ENCODE measurements at regions not wholly inside any gene's neighbourhood (a gene's known extent, or its start where the extent isn't known, plus 50 kb on each side); places are given as distances from the start of the nearest gene placed in this dataset.

DNA sequence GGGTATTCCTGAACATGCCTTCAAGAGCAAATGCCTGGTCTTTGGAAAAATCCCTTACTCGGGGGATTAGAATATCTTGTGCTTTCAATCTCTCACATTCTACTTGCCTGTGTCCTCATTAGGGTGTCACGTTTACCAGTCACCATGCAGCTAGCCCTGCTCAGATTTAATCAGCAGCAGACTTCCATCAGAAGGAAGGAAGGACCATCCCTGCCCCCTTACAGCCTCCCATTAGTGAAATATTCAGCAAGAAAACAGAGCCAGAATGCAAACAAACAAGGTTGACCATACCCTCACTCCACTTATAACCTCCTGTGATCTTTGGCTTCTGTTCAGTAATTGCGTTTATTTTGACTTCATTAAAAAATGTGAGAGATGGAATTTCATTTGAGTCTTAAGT lies 208.6 kb downstream of the CXCL12 start:
- Histone ChIP-seq H3K4me3 (no peak overlapping the region), H3K27ac (no peak overlapping the region), H3K36me3 (no peaks in the 10 kb centered on the region), H3K4me1 (peaks cover 0 to 5% (median 0%) of the 10 kb centered on the region in 4 donors), H3K27me3 (no peaks in the 10 kb centered on the region), H3K9me3 (no peaks in the 10 kb centered on the region)
- TF ChIP-seq, protein P1, sequence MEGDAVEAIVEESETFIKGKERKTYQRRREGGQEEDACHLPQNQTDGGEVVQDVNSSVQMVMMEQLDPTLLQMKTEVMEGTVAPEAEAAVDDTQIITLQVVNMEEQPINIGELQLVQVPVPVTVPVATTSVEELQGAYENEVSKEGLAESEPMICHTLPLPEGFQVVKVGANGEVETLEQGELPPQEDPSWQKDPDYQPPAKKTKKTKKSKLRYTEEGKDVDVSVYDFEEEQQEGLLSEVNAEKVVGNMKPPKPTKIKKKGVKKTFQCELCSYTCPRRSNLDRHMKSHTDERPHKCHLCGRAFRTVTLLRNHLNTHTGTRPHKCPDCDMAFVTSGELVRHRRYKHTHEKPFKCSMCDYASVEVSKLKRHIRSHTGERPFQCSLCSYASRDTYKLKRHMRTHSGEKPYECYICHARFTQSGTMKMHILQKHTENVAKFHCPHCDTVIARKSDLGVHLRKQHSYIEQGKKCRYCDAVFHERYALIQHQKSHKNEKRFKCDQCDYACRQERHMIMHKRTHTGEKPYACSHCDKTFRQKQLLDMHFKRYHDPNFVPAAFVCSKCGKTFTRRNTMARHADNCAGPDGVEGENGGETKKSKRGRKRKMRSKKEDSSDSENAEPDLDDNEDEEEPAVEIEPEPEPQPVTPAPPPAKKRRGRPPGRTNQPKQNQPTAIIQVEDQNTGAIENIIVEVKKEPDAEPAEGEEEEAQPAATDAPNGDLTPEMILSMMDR (IDR thresholded peaks at IDR 0.05): no peak
- TF ChIP-seq POLR2AphosphoS5 (IDR thresholded peaks at IDR 0.05): no peak
- in situ Hi-C loops (cut with MboI; ENCODE audit: low pct_ligation_motif_present in 1 of 4, low pct_unique_long_range_greater_than_20kb in 1 of 4, low sequenced_read_pairs in 3 of 4) (no loop called here), intact Hi-C loops (cut with DNase I; ENCODE audit: low total_unique reads) (no loop called here)
- DNase-seq: no peak
- WGBS, 2 donors (ENCODE audit: low coverage in 1 of 2): 56 to 57% methylated on average over 3 of the region's 3 CpGs

DNA sequence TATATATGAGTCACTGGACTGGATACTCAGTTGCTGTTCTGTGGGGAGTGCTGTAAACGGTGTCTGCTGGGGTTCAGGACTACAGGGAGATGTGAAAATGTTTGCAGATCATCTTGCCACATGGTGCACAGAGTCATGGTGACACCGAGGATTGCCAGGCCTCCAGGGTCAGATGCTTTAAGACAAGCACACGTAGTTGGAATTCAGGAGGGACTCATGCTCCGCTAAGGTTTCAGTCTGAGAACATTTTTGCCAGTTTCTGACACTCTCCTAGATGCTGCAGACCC lies 211.3 kb downstream of the CXCL12 start:
- DNase-seq: no peak
- no peaks in the 10 kb centered on the region for H3K27me3 ChIP-seq

DNA sequence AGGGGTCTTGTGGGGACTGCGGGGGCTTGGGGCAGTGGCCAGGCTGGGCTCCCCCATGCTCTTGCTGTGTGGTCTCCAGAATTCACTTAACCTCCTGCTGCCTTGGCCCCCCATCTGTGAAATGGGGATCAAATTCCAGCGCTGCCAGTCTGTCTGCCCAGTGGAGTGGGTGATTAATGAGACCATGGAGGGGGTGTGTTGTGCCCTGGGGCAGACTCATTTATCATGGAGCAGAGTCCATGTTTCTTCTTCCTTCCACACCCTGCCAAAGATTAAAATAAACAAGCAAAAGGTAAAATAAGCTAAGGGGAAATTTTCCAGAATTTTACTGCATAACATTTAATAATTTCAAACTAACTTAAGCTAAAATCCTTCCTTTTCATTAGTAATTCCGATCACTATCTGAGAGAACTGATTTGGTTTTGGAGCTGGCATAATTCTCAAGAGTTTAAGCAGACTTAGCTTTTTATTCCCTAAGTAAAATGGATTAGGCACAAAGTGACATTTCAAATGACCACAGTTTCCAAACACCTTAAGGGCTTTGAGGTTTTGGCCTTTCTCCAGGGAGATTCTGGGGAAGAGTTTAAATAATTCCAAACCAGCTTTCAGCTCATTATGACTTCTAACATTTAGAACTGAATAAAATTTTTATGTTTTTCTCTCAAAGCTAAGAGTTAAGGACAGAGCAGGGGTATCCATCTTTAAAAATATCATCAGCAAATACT lies 211.9 kb downstream of the CXCL12 start:
- 50 to 67% methylated on average over 1 to 3 of the region's 3 CpGs for WGBS, 2 donors (ENCODE audit: low coverage in 1 of 2)
- no peaks in the 10 kb centered on the region for H3K9me3 ChIP-seq
- no peaks in the 10 kb centered on the region for H3K27me3 ChIP-seq
- H3K4me3 ChIP-seq: no peak overlapping the region
- H3K27ac ChIP-seq: no peak overlapping the region
- intact Hi-C loops (cut with DNase I; ENCODE audit: low total_unique reads): no loop called here
- TF ChIP-seq POLR2AphosphoS5 (IDR thresholded peaks at IDR 0.05): no peak
- TF ChIP-seq, protein P1 (IDR thresholded peaks at IDR 0.05): no peak
- TF ChIP-seq EP300 (IDR thresholded peaks at IDR 0.05; ENCODE audit: low read depth): no peak
- TF ChIP-seq POLR2A (IDR thresholded peaks at IDR 0.05): no peak
- no peaks in the 10 kb centered on the region for H3K36me3 ChIP-seq
- no peak for DNase-seq
- in situ Hi-C loops (cut with MboI; ENCODE audit: low pct_ligation_motif_present in 1 of 4, low pct_unique_long_range_greater_than_20kb in 1 of 4, low sequenced_read_pairs in 3 of 4): no loop called here
- H3K4me1 ChIP-seq: peaks cover 0 to 5% (median 0%) of the 10 kb centered on the region in 4 donors

More for the DNA sequence above, 211.3 kb downstream of the CXCL12 start:
- Histone ChIP-seq H3K4me1 (peaks cover 0 to 5% (median 0%) of the 10 kb centered on the region in 4 donors), H3K27ac (no peak overlapping the region), H3K9me3 (no peaks in the 10 kb centered on the region), H3K36me3 (no peaks in the 10 kb centered on the region), H3K4me3 (no peak overlapping the region)
- in situ Hi-C loops (cut with MboI; ENCODE audit: low pct_ligation_motif_present in 1 of 4, low pct_unique_long_range_greater_than_20kb in 1 of 4, low sequenced_read_pairs in 3 of 4) (no loop called here), intact Hi-C loops (cut with DNase I; ENCODE audit: low total_unique reads) (no loop called here)
- 68% methylated on average over 4 of the region's 4 CpGs; no CpG with 5 or more reads in 1 of the 2 donors for WGBS, 2 donors (ENCODE audit: low coverage in 1 of 2)
- TF ChIP-seq EP300 (IDR thresholded peaks at IDR 0.05; ENCODE audit: low read depth) (no peak), POLR2AphosphoS5 (IDR thresholded peaks at IDR 0.05) (no peak), POLR2A (IDR thresholded peaks at IDR 0.05) (no peak)
- TF ChIP-seq, protein P1 (IDR thresholded peaks at IDR 0.05): no peak

DNA sequence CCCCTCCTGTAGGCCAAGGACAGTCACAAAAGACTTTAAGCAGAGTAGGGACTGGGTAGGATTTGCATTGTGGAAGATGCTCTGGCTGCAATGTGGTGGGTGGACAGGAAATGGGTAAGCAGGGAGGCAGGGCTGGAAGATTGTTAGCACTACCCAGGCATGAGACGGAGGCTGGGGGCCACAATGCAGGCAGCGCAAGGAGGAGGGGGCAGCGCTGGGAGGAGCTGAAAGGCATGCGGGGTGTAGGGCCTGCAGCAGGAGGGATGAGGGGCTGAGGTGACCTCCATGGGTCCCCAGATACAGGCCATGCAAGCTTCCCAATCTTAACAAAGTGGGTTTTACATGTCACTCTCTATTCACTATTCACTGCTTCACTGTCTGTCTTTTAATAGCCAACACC lies 213.1 kb downstream of the CXCL12 start:
- Histone ChIP-seq H3K4me1 (peaks cover 0 to 5% (median 0%) of the 10 kb centered on the region in 4 donors), H3K4me3 (no peak overlapping the region), H3K27ac (no peak overlapping the region), H3K9me3 (no peaks in the 10 kb centered on the region), H3K27me3 (no peaks in the 10 kb centered on the region), H3K36me3 (no peaks in the 10 kb centered on the region)
- WGBS, 2 donors (ENCODE audit: low coverage in 1 of 2): 67 to 100% methylated on average over 4 of the region's 4 CpGs
- intact Hi-C loops (cut with DNase I; ENCODE audit: low total_unique reads) (no loop called here), in situ Hi-C loops (cut with MboI; ENCODE audit: low pct_ligation_motif_present in 1 of 4, low pct_unique_long_range_greater_than_20kb in 1 of 4, low sequenced_read_pairs in 3 of 4) (no loop called here)
- no peak for DNase-seq
- TF ChIP-seq, protein P1 (IDR thresholded peaks at IDR 0.05): no peak
- TF ChIP-seq POLR2AphosphoS5 (IDR thresholded peaks at IDR 0.05) (no peak), POLR2A (IDR thresholded peaks at IDR 0.05) (no peak), EP300 (IDR thresholded peaks at IDR 0.05; ENCODE audit: low read depth) (no peak)

Data from transverse colon (tissue), 4 donors.